Thymus (tissue), 11 donors: ENCODE measurements at regions not wholly inside any gene's neighbourhood (a gene's known extent, or its start where the extent isn't known, plus 50 kb on each side); places are given as distances from the start of the nearest gene placed in this dataset.

ENCODE experiments used
- DNase-seq, 9 donors: peaks; one replicate each; pipeline ENCODE4 v3.0.0-alpha.2; 2013; ENCODE audit warnings: low spot score in 9 of 9, low read depth in 6 of 9, missing footprints in 1 of 9
- H3K27ac ChIP-seq, 2 donors: one replicate each; pipeline ENCODE4 v1.5.1; 2013; ENCODE audit warnings: control low read depth in 1 of 2, low read depth in 1 of 2, low read length in 1 of 2, mild to moderate bottlenecking in 1 of 2, moderate library complexity in 1 of 2
- H3K27me3 ChIP-seq, 2 donors: one replicate each; pipeline ENCODE4 v1.5.1; 2013; ENCODE audit warnings: low read length in 1 of 2; ENCODE audit not compliant: control insufficient read depth in 2 of 2, insufficient read depth in 1 of 2
- H3K36me3 ChIP-seq, 2 donors: one replicate each; pipeline ENCODE4 v1.5.1; 2013; ENCODE audit warnings: low read length in 1 of 2, mild to moderate bottlenecking in 1 of 2, moderate library complexity in 1 of 2; ENCODE audit not compliant: control insufficient read depth in 2 of 2, insufficient read depth in 2 of 2
- H3K4me1 ChIP-seq, 2 donors: one replicate each; pipeline ENCODE4 v1.5.1; 2013; ENCODE audit warnings: low read length in 2 of 2; ENCODE audit not compliant: control insufficient read depth in 2 of 2, insufficient read depth in 2 of 2
- H3K4me3 ChIP-seq, 2 donors: one replicate each; pipeline ENCODE4 v1.5.1; 2013; ENCODE audit warnings: low read length in 2 of 2, control low read depth in 1 of 2, mild to moderate bottlenecking in 1 of 2
- H3K9me3 ChIP-seq, 2 donors: one replicate each; pipeline ENCODE4 v1.5.1; 2013; ENCODE audit warnings: low read length in 1 of 2, mild to moderate bottlenecking in 1 of 2; ENCODE audit not compliant: control insufficient read depth in 2 of 2, insufficient read depth in 1 of 2
- WGBS: extraction: QIAGEN DNeasy Blood & Tissue Kit; methylation state at CpG from one replicate; pipeline ENCODE4 v1.1.7; 2013; 5-methylcytosine and 5-hydroxymethylcytosine counted together
- donor health status: healthy.

GRCh38 chr3:153343988-153344782, 182.2 kb downstream of the RAP2B start:
- no peaks in the 10 kb centered on the region for H3K27me3 ChIP-seq
- H3K36me3 ChIP-seq = no peaks in the 10 kb centered on the region
- H3K4me1 ChIP-seq = no peaks in the 10 kb centered on the region
- no peak overlapping the region for H3K4me3 ChIP-seq
- WGBS = 94% methylated on average over 3 of the region's 3 CpGs
- DNase-seq = no peak
- no peak overlapping the region for H3K27ac ChIP-seq
- no peaks in the 10 kb centered on the region for H3K9me3 ChIP-seq

- Histone ChIP-seq H3K36me3 (no peaks in the 10 kb centered on the region), H3K27ac (no peak overlapping the region), H3K4me3 (no peak overlapping the region), H3K9me3 (no peaks in the 10 kb centered on the region), H3K27me3 (no peaks in the 10 kb centered on the region), H3K4me1 (no peaks in the 10 kb centered on the region)
- no peak for DNase-seq
- 64% methylated on average over 2 of the region's 2 CpGs for WGBS
Observed at GRCh38 chr3:153348457-153349107, 186.6 kb downstream of the RAP2B start.

- Histone ChIP-seq H3K4me1 (no peaks in the 10 kb centered on the region), H3K27ac (no peak overlapping the region), H3K36me3 (no peaks in the 10 kb centered on the region), H3K27me3 (no peaks in the 10 kb centered on the region), H3K4me3 (no peak overlapping the region), H3K9me3 (no peaks in the 10 kb centered on the region)
- DNase-seq = no peak
- WGBS = 97% methylated on average over 1 of the region's 1 CpG
Observed at GRCh38 chr3:153349108-153349499, 187.1 kb downstream of the RAP2B start.

GRCh38 chr3:153350420-153350819, 188.4 kb downstream of the RAP2B start:
- WGBS = 72% methylated on average over 2 of the region's 2 CpGs
- peak in 1 of 9 donors; percentile 26 for DNase-seq
- H3K27ac ChIP-seq = no peak overlapping the region
- H3K27me3 ChIP-seq = no peaks in the 10 kb centered on the region
- no peak overlapping the region for H3K4me3 ChIP-seq
- no peaks in the 10 kb centered on the region for H3K4me1 ChIP-seq
- no peaks in the 10 kb centered on the region for H3K9me3 ChIP-seq
- H3K36me3 ChIP-seq = no peaks in the 10 kb centered on the region

DNA sequence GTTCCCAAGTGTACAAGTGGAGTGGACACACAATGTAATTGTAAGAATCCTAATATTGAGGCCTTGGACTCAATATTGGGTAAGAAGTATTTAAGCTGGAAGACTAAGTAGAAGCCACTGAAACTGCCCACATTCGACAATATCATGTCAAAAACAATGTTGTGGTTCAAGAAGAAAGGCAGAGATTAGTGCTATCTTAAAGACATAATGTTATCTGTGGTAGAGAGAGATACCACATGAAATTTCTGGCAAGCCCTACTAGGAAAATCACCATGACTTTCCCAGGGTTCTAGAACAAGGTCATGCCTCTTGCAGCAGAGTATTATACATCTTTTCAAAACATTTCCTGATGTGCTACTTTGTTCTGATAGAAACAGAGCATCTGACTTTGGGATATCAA, 192.6 kb downstream of the RAP2B start:
- Histone ChIP-seq H3K4me3 (no peak overlapping the region), H3K27me3 (no peaks in the 10 kb centered on the region), H3K36me3 (no peaks in the 10 kb centered on the region), H3K9me3 (no peaks in the 10 kb centered on the region), H3K4me1 (no peaks in the 10 kb centered on the region), H3K27ac (no peak overlapping the region)
- DNase-seq = no peak
- 89% methylated on average over 1 of the region's 1 CpG for WGBS

DNA sequence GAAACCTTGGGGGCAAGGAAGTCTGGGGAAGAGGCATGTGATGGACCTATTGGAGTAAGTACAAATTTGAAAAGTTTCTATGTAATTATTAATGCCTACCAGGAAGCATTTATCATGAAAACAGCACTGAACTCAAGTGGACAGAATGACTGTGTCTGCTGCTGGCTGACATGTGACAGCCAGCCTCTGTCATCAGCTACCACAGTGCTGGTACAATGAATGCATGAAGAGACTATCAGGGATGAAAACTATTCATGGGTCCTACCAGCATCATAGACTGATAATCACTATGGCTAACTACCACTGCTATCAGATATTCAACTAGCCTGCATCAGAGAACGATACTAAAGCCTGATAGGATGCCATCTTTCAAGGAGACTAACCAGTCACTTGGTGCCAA, 193.5 kb downstream of the RAP2B start:
- H3K36me3 ChIP-seq = no peaks in the 10 kb centered on the region
- H3K27ac ChIP-seq = no peak overlapping the region
- 97% methylated on average over 1 of the region's 1 CpG for WGBS
- H3K27me3 ChIP-seq = no peaks in the 10 kb centered on the region
- no peaks in the 10 kb centered on the region for H3K9me3 ChIP-seq
- DNase-seq = no peak
- H3K4me3 ChIP-seq = no peak overlapping the region
- no peaks in the 10 kb centered on the region for H3K4me1 ChIP-seq

DNA sequence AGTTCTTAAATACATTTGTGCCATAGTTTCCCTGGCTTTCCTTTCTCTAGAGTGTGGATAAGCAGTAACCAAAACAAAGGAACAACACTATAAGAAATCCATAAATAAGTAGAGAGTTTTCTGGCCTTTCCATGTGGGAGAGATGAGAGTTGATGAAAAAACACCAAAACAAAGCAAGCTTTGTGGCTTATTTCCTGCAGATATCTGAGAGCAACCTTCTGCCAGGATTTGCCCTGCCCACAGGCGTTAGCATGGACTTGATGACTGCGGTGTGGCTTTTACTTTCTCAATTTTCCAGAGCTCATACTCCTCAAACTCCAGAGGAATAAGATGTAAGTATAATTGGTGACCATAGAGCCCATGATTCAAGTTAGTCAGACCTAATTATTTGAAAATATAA, 194.9 kb downstream of the RAP2B start:
- 92% methylated on average over 2 of the region's 2 CpGs for WGBS
- H3K27ac ChIP-seq = no peak overlapping the region
- H3K27me3 ChIP-seq = no peaks in the 10 kb centered on the region
- H3K36me3 ChIP-seq = no peaks in the 10 kb centered on the region
- H3K4me1 ChIP-seq = no peaks in the 10 kb centered on the region
- no peak overlapping the region for H3K4me3 ChIP-seq
- DNase-seq = no peak
- H3K9me3 ChIP-seq = no peaks in the 10 kb centered on the region

DNA sequence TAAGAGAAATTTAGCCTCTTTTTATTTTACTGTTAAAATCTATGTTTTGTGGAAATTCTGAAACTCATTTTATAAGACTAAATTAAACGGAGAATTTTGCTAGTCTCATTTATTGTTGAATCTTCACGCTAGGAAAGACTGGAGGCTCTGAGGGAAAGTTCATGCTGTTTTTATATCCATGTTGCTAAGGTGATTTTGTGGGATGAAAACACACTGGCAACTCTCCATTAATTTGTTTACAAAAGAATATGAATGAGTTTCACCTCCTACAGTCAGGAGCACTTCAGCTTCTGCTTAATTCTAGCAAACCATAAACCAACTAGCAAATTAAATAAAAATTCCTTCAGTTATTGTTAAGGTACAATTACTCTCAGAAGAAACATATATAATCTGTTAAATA, 195.4 kb downstream of the RAP2B start:
- Histone ChIP-seq H3K9me3 (no peaks in the 10 kb centered on the region), H3K27ac (no peak overlapping the region), H3K4me3 (no peak overlapping the region), H3K36me3 (no peaks in the 10 kb centered on the region), H3K4me1 (no peaks in the 10 kb centered on the region), H3K27me3 (no peaks in the 10 kb centered on the region)
- WGBS = 98% methylated on average over 2 of the region's 2 CpGs
- DNase-seq = no peak

DNA sequence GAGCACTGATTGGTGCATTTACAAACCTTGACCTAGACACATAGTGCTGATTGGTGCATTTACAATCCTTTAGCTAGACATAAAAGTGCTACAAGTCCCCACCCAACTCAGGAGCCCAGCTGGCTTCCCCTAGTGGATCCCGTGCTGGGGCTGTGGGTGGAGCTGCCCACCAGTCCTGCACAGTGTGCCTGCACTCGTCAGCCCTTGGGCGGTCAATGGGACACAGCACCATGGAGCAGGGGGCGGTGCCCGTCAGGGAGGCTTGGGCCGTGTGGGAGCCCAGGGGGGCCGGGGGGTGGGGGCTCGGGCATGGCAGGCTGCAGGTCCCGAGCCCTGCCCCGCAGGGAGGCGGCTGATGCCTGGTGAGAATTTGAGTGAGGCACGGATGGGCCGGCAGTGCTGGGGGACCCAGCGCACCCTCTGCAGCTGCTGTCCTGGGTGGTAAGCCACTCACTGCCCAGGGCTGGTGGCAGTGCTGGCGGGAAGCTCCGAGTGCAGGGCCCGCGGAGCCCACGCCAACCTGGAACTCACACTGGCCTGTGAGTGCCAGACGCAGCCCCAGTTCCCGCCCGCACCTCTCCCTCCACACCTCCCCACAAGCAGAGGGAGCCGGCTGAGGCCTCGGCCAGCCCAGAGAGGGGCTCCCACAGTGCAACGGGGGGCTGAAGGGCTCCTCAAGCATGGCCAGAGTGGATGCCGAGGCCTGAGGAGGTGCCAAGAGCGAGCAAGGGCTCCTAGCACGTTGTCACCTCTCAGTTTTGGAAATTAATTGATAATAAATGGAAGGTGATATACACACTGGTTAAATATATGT, 207.7 kb downstream of the RAP2B start:
- H3K4me1 ChIP-seq = no peaks in the 10 kb centered on the region
- peaks cover 0 to 12% of the 10 kb centered on the region in 2 donors for H3K9me3 ChIP-seq
- DNase-seq = no peak
- WGBS = 96% methylated on average over 28 of the region's 28 CpGs
- no peaks in the 10 kb centered on the region for H3K27me3 ChIP-seq
- H3K27ac ChIP-seq = no peak overlapping the region
- no peaks in the 10 kb centered on the region for H3K36me3 ChIP-seq
- H3K4me3 ChIP-seq = no peak overlapping the region
